IMR-90 (cell line): ENCODE measurements at regions not wholly inside any gene's neighbourhood (a gene's known extent, or its start where the extent isn't known, plus 50 kb on each side); places are given as distances from the start of the nearest gene placed in this dataset.

Source experiments
- BHLHE40 ChIP-seq: fragments of 150-350 bp; IDR thresholded peaks from 2 replicates; pipeline ENCODE4 v1.6.1; 2016; ENCODE audit warnings: mild to moderate bottlenecking, low read depth, low read length
- RAD21 ChIP-seq: IDR thresholded peaks from 2 replicates; pipeline ENCODE4 v1.6.1; 2012; ENCODE audit warnings: low read length, improper control_type of control experiment

GRCh38 chr3:29143151-29143550 lies 137.7 kb upstream of the RBMS3 start:
- no peak for TF ChIP-seq BHLHE40
- TF ChIP-seq RAD21, result no peak
